SK-MEL-5 (cell line): ENCODE measurements at regions not wholly inside any gene's neighbourhood (a gene's known extent, or its start where the extent isn't known, plus 50 kb on each side); places are given as distances from the start of the nearest gene placed in this dataset.

ENCODE experiments used
- DNase-seq: peaks from one replicate; pipeline ENCODE4 v3.0.0-alpha.2; 2016; ENCODE audit warnings: low read depth, low spot score
- in situ Hi-C: cut with HindIII; loops from 2 replicates; pipeline ENCODE4 v1.10.0; 2016; ENCODE audit warnings: low sequenced_read_pairs, high pct_unique_total_duplicates, low pct_unique_long_range_greater_than_20kb

GRCh38 chr1:170354690-170355089, 177.3 kb upstream of the GORAB start:
- in situ Hi-C loops, result no loop called here
- no peak for DNase-seq

GRCh38 chr1:170355267-170355801, 176.6 kb upstream of the GORAB start:
- in situ Hi-C loops, result no loop called here
- DNase-seq, result no peak

GRCh38 chr1:170356585-170356984, 175.4 kb upstream of the GORAB start:
- DNase-seq, result no peak
- in situ Hi-C loops, result no loop called here

GRCh38 chr1:170357750-170358149, 174.2 kb upstream of the GORAB start:
- in situ Hi-C loops, result no loop called here
- DNase-seq, result no peak

- DNase-seq, result no peak
- in situ Hi-C loops, result no loop called here
Observed at GRCh38 chr1:170360601-170361000, 171.4 kb upstream of the GORAB start.

- in situ Hi-C loops, result no loop called here
- no peak for DNase-seq
Observed at GRCh38 chr1:170365331-170365730, 166.6 kb upstream of the GORAB start.

GRCh38 chr1:170366980-170367379, 165.0 kb upstream of the GORAB start:
- DNase-seq, result no peak
- in situ Hi-C loops, result no loop called here

GRCh38 chr1:170367615-170368014, 164.4 kb upstream of the GORAB start:
- no peak for DNase-seq
- in situ Hi-C loops, result no loop called here

GRCh38 chr1:170369000-170369399, 163.0 kb upstream of the GORAB start:
- in situ Hi-C loops, result no loop called here
- DNase-seq, result no peak

GRCh38 chr1:170369417-170369816, 162.5 kb upstream of the GORAB start:
- no peak for DNase-seq
- in situ Hi-C loops, result no loop called here

GRCh38 chr1:170370087-170370486, 161.9 kb upstream of the GORAB start:
- DNase-seq, result no peak
- in situ Hi-C loops, result no loop called here

- in situ Hi-C loops, result no loop called here
Observed at GRCh38 chr1:170375082-170375723, 156.8 kb upstream of the GORAB start.

GRCh38 chr1:170376801-170377385, 155.1 kb upstream of the GORAB start:
- DNase-seq, result no peak
- in situ Hi-C loops, result no loop called here

More at GRCh38 chr1:170375082-170375723, 156.8 kb upstream of the GORAB start:
- DNase-seq, result no peak

- in situ Hi-C loops, result no loop called here
- DNase-seq, result no peak
Observed at GRCh38 chr1:170377440-170377839, 154.5 kb upstream of the GORAB start.

- DNase-seq, result no peak
Observed at GRCh38 chr1:170377896-170378634, 153.9 kb upstream of the GORAB start.

GRCh38 chr1:170385750-170386149, 146.2 kb upstream of the GORAB start:
- in situ Hi-C loops, result no loop called here

More at GRCh38 chr1:170377896-170378634, 153.9 kb upstream of the GORAB start:
- in situ Hi-C loops, result no loop called here

GRCh38 chr1:170388489-170388888, 143.5 kb upstream of the GORAB start:
- in situ Hi-C loops, result no loop called here
- no peak for DNase-seq

More at GRCh38 chr1:170385750-170386149, 146.2 kb upstream of the GORAB start:
- DNase-seq, result no peak

GRCh38 chr1:170395149-170395548, 136.8 kb upstream of the GORAB start:
- in situ Hi-C loops, result no loop called here
- DNase-seq, result no peak

- in situ Hi-C loops, result no loop called here
- DNase-seq, result no peak
Observed at GRCh38 chr1:170397061-170397460, 134.9 kb upstream of the GORAB start.
